ENCODE measurements at regions not wholly inside any gene's neighbourhood (a gene's known extent, or its start where the extent isn't known, plus 50 kb on each side); places are given as distances from the start of the nearest gene placed in this dataset.
A peak's percentile ranks its signal among the peaks of the same experiment; 100 is the strongest.

DNA sequence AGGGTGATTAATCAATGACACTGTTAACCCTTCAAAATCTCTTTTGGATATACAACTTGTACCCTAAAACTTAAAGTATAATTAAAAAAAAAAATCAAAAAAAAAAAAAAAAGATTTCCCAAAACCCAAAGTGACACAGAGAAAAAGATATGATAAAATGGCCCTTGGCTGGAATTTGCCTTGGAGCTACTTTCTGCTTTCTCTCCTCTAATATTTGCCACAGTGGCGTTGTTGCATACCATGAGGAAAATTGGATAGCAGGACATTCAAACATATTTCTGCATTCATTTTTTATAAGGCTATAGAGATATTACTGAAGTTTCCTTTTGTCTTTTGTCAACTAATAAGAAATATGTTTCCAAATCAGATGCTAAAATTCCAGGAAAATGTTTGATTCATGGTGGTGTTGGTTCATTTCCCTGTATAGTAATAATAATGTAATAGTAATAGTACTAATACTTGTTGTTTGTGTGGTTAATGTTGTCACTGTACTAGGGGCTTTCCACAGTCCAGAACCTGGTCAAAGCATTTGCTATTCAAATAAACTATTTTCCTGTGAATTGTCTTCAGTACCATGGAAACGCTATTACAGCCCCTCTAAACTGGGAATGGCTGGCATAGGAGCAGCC is 441.3 kb upstream of the THBS1 start:
- in situ Hi-C loops (cut with HindIII; ENCODE audit: low sequenced_read_pairs), result no loop called here

DNA sequence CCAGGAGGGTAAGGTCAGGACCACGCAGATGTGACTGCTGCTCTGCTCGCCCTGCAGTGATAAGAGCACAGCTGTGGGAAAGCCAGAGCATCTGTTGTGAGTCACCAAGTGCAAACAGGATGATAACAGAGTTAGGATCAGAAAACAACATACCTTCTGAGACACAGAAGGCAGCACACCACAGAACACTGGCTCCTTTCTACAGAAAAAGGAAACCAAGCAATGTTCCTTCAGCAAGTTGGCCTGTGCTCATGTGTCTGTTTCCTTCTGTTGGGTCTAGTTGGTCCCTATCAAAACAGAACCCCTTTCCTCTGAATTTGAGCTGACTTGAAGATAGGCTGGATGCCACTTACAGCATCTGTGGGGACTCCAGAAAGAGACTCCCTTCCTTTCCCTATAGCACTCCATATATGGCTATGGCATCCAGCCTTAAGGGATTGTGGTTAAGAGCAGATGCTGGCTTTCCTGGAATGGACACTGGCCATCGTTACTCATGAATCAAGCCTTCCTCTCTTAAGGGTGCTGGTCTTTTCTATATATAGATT is 440.7 kb upstream of the THBS1 start:
- in situ Hi-C loops (cut with HindIII; ENCODE audit: low sequenced_read_pairs), result no loop called here
- no peak for DNase-seq (ENCODE audit: low spot score)

More for the DNA sequence above, 441.3 kb upstream of the THBS1 start:
- DNase-seq (ENCODE audit: low spot score), result no peak

DNA sequence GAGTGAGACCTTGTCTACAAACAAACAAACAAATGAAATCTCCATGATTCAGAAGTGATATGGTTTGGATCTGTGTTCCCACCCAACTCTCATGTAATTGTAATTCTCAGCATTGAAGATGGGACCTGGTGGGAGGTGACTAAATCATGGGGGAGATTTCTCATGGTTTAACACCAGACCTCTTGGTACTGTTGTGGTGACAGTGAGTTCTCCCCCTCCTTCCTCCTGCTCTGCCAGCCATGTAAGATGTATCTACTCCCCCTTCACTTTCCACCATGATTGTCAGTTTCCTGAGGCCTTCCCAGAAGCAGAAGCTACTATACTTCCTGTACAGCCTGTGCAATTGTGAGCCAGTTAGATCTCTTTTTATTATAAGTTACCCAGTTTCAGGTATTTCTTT is 438.4 kb upstream of the THBS1 start:
- in situ Hi-C loops (cut with HindIII; ENCODE audit: low sequenced_read_pairs), result no loop called here
- no peak for DNase-seq (ENCODE audit: low spot score)

DNA sequence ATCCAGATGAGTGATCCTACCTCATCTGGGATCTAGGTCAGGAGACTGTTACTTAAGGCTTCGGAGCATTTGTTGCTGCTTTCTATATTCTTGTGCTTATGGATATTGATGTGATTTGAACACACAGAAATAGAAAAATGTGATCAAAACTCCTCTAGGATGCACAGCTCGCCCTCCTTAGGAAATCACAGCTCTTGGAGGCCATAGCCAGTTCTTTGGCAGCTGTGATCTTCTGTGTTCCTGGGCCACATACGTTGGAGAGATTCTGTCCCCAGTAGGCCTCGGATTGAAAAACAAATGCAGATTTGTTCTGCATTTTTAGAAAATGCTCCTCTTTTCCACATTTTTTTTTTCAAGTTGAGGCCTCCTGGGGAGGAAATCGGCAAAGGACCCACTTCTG is 437.4 kb upstream of the THBS1 start:
- in situ Hi-C loops (cut with HindIII; ENCODE audit: low sequenced_read_pairs), result no loop called here
- no peak for DNase-seq (ENCODE audit: low spot score)

DNA sequence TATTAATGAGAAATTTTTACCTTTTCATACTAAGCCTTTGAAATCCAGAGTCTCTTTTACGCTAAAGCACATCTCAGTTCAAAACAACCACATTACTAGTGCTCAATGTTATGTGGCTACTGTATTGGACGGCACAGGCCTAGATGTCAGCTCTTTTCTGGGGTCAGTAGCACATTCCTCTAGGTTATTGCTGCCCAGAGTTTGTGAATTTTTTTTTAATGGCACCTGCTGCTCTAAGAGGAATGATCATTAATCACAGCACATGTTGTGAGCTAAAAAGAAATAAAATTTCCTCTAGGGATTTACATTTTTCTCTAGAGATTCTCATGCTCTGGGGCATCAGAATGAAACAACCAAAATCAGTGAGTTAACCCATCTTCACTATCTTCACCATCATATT is 436.8 kb upstream of the THBS1 start:
- in situ Hi-C loops (cut with HindIII; ENCODE audit: low sequenced_read_pairs), result no loop called here
- DNase-seq (ENCODE audit: low spot score), result no peak

DNA sequence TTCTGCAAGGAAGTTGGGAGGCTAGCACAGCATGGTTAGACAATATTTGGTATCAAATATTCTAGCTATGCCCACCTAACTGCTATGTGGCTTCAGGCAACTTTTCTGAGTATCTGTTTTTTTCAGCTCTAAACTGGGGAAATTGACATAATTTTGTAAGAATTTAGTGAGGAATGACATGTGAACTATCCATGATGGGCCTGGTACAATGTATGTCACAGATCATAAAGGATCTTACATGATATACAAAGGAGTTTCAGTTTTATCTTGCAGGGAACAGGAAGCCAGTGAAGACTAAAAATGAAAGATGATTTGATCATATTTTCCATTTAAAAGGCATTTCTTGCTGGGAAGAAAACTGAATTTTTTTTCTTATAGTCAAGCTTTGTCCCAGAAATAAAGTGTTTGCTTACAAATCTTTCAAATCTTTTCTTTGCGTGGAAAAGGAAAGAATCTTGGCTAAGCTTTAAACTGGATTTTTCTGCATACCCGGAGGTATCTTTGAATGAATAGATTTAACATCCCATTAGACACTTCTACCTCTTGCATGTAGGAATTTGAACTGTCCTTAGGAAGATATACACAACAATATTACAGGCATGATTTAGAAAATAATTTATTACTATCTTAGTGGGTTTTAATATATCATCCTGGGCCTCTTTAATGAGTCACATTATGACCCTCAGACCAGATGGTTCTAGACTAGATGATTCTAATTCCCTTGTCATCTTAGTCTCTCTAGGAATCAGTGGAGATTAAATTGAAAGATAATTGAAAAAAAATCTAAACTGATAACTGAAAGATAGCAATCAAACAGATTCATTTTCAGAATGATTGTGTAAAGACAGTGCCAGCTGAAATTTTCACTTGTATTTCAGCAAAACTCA is 436.0 kb upstream of the THBS1 start:
- in situ Hi-C loops (cut with HindIII; ENCODE audit: low sequenced_read_pairs), result no loop called here
- no peak for DNase-seq (ENCODE audit: low spot score)

DNA sequence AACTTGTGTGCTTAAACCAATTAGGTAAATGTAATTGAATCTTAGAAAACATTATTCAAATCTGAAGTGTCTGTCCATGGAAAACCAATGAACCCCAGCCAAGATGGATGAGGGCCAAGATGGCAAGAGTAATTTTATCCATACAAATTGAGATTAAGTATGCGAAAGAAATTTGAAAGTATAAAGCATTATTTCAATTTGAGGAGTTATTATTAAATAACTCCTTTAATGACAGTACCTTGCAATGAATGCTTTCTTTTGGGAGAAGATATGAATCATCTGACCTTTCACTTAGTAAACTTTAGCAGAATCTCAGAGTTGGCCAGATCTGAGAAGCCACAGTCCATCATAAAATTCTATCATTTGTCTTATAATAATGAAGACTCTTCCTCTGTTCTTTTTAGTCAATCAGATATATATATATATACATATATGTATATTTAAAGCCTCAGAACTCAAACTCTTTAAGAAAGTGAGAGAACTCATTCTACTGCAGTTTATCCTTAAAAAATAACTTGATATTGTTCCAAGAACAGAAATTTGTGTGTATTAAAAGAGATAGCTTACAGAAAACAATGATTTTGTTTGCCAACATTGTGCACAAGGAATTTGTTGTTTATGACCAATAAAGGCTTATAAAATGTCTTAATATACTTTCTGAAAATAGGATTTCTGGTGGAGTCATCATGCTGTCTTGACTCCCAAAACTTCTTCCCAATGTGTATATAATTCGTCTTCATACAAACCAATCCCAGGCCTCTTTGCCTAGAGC is 434.8 kb upstream of the THBS1 start:
- in situ Hi-C loops (cut with HindIII; ENCODE audit: low sequenced_read_pairs), result no loop called here
- DNase-seq (ENCODE audit: low spot score), result no peak

DNA sequence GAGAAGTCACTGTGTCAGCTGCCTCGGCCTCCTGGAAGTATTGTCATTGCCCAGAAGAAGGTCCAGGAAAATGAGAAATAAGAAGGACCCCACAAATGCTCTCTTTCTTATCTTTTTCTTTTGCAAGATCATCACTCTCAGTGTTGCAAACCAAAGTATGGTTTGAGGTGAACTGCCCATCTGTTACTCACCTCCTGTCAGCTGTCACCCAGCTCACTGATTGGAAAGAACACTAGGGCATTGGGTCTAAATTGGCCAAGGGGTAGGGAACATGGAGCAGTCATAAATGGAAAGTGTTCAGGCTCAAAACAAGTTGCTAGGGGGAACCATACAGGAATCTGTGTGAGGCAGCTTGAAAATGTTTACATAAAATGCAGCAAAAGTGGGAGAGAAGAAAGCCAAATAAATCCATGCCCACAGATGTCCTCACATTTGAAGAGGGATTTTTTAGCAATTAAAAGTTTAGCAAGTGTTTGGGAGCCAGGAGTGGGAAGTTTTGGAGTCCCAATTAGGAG is 431.2 kb upstream of the THBS1 start:
- in situ Hi-C loops (cut with HindIII; ENCODE audit: low sequenced_read_pairs), result no loop called here

DNA sequence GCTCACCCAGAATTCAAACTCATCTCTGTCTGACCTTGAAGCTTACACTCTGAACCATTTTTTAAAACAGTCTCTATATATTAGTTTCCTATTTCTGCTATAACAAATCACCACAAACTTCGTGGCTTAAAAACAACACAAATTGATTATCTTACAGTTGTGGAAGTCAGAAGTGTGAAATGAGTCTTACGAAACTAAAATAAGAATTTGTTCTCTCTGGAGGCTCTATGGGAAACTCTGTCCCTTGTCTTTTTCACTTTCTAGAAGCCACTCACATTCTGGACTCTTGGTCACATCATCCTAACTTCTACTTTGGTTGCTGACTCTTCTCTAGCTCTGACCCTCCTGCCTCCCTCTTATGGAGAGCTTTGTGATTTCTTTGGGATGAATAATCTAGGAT is 429.3 kb upstream of the THBS1 start:
- no peak for DNase-seq (ENCODE audit: low spot score)
- in situ Hi-C loops (cut with HindIII; ENCODE audit: low sequenced_read_pairs), result no loop called here

More for the DNA sequence above, 431.2 kb upstream of the THBS1 start:
- DNase-seq (ENCODE audit: low spot score), result peak; percentile 12

DNA sequence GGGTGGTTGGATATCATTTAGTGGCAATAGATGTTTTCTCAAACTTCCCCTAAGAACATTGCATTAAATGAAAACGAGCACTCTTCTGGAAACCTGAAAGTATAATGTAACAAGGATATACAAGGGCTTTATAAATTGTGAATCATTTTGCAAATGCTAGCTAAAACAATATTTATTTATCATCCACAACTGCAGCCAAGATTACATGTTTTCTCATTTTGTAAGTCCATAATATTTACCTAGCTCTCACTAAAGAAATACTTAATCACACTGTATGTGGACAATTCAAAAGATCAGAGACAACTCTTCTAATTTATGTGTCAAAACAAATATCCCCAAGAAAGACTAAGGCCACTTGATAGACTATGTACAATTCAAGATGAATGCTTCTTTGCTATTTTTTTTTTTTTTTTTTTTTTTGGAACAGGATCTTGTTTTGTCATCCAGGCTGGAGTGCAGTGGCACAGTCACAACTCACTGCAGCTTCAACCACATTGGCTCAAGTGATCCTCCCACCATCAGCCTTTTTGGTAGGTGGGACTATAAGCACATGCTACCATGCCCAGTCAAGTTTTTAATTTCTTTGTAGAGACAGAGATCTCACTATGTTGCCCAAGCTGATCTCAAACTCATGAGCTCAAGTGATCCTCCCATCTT is 427.7 kb upstream of the THBS1 start:
- no peak for DNase-seq (ENCODE audit: low spot score)
- in situ Hi-C loops (cut with HindIII; ENCODE audit: low sequenced_read_pairs), result no loop called here

DNA sequence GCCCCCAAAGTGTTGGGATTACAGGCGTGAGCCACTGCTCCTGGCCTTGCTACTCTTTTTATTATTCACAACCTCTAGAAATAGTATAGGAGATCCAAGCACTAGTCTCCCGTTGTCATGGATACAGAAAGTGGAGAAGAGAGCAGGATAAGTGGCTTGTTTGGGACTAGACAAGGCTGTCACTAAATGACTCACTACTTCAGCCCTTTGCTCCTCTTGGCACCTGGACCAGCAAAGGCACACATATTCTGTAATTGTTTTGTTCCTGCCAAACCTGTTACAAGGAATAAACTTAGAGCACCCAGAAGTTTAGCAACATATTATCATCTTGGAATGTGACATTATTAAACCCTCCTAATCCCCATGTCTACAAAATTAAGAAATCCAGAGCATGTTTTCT is 427.2 kb upstream of the THBS1 start:
- in situ Hi-C loops (cut with HindIII; ENCODE audit: low sequenced_read_pairs), result no loop called here
- DNase-seq (ENCODE audit: low spot score), result no peak

DNA sequence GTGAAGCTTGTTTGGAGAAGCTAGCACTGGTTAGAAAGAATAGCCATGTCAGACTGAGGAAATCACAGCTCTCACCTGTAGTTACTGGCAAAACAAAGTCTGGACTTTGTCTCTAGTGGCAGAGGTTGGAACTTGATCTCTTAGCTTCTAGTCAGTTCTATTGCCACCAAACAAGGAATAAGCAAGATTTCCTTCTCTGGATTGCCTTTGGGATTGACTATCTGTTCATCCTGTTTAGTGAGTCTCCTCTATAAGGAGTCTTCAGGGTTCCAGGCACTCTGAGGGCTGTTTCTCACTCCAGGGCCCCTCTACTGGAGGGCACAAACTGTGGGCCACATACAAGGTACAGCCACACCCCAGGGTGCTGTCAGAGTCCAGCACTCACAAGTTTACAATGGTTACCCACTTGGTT is 426.6 kb upstream of the THBS1 start:
- in situ Hi-C loops (cut with HindIII; ENCODE audit: low sequenced_read_pairs), result no loop called here
- no peak for DNase-seq (ENCODE audit: low spot score)

DNA sequence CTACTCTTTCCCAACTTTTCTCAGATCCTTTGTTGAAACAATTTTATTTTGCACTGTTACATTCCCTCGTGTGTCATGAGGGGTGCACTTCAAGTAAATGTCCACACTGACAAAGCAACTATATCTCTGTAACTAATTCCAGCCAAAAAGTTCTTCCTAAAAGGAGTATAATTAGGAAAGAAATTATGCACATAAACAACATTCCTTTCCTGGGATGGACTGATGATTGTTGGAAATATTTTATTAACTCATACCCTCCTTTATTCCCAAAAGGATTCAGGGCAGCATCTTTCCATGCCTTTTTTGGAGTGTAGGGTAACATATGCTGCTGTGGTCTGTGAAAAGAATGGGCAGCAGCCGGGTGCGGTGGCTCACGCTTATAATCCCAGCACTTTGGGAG is 426.1 kb upstream of the THBS1 start:
- in situ Hi-C loops (cut with HindIII; ENCODE audit: low sequenced_read_pairs), result no loop called here

DNA sequence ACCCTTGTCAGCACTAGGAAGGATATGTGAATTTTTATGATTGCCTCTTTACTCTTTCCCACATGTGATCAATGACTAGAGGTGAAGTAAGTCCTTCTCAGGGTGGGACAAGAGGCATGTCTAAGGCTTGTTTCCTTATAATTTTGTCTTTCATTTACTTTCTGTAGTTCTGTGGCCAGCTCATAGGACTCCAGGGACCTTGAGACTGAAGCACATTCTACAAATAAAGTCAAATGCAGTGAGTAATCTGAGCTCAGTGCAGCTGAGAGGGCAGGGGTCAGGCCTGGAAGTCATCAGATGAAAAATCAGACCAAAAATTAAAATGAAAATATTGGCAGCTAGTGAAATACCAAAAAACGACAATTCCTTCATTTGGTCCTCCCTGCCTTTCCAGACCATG is 424.7 kb upstream of the THBS1 start:
- in situ Hi-C loops (cut with HindIII; ENCODE audit: low sequenced_read_pairs), result no loop called here
- no peak for DNase-seq (ENCODE audit: low spot score)

More for the DNA sequence above, 426.1 kb upstream of the THBS1 start:
- DNase-seq (ENCODE audit: low spot score), result no peak

DNA sequence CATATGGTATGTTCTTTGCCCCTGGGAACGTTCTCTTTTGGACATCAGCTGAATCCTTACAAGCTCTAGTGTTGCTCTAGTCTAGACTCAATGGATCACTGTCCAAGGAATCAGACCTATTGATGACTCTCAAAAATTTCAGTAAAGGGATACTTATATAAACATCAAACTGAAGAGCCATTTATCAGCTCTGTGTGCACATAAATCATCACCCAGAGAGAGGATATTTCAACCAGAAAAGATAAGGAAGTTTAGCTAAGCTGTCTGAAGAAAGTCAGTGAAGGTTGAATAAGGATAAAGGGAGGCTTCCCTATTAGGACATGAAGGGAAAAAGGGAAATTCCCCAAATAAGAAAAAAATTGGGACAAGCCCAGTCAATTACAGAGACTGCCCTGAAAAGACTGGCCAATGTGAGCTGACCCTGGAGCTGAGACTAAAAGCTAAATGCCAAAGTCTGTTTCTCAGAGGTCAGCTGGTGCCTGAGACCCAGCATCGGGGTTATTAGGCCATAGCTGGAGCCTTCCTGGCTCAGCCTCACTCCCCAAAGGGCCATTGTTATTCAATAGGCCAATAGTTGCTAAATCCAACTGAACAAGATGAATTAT is 424.1 kb upstream of the THBS1 start:
- in situ Hi-C loops (cut with HindIII; ENCODE audit: low sequenced_read_pairs), result no loop called here
- DNase-seq (ENCODE audit: low spot score), result no peak

DNA sequence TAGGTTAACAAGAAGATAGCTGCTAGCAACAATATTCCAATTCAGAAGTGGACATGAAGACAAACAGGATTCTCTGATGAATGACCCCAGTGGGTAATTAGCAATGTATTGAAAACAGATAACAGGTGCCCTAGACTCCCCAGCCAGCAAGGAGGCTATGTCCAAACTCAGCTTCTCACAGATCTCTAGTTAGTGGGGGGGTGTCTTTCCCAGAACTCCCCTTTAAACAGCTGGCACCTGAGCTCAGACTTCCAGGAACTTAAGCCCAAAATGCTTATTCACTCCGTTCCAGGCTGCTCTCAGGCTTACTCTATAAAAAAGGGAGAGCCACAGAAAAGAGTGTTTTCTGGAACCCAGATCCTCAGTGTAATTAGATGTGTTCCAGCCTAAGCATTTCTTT is 423.0 kb upstream of the THBS1 start:
- in situ Hi-C loops (cut with HindIII; ENCODE audit: low sequenced_read_pairs), result no loop called here
- no peak for DNase-seq (ENCODE audit: low spot score)

DNA sequence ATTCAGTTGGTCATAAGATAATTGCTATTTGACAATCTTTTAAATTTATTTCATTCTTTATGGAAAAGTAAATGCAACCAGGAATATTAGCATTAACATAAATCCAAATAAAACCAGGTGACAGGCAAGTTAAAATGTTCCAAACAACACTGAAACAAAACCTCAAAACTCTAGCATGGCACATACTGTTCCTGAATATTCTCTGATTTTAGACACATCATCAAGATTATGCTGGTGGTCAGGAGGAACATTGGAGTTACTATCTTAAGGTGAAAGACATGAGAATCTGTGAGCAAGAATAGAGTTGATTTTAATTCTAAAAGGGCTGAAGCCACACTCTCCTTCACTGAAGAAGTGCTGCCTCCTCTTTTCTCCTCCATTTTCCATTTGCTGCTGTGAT is 421.0 kb upstream of the THBS1 start:
- in situ Hi-C loops (cut with HindIII; ENCODE audit: low sequenced_read_pairs), result no loop called here
- no peak for DNase-seq (ENCODE audit: low spot score)

DNA sequence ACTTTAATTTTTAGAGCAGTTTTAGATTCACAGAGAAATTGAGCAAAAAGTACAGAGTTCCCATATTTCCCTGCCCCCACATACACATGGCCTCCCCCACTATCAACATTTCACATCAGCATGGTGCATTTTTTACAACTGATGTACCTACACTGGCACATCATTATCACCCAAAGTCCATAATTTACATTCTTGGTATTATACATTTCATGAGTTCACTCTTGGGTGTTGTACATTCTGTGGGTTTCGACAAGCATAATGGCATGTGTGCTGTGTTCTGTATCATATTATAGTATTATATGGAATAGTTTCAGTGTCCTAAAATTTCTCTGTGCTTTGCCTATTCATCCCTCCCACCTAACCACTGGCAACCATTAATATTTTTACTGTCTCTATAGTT is 419.8 kb upstream of the THBS1 start:
- in situ Hi-C loops (cut with HindIII; ENCODE audit: low sequenced_read_pairs), result no loop called here
- DNase-seq (ENCODE audit: low spot score), result no peak

Measured in G401 (cell line).